ENCODE measurements at regions not wholly inside any gene's neighbourhood (a gene's known extent, or its start where the extent isn't known, plus 50 kb on each side); places are given as distances from the start of the nearest gene placed in this dataset.

DNA sequence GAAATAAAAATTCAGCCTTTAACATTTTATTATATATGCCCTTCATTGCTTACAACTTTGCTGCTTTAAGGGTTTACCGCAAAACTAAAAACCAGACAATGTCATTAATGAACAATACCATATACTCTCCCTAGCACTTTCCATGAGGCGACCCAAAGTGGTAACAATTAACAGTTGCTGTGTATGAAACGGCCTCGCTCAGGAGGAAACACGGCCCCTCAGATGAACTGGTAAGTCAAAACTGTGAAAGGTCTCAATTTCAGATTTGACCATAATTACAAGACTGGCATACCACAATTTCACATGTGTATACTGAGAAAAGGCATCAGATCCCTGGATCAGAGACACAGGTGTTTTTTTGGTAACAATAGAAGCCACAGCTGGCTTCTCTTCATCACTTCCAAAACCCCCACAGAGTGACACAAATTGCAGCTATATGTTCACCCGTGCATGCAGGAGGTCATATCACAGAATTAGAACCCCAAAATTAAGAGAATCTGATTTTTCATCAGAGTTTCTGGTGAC, 611.9 kb upstream of the ADAMTS5 start:
- no peak for DNase-seq (ENCODE audit: low read depth)
- no peak overlapping the region for H3K4me3 ChIP-seq (ENCODE audit: low read depth, low read length)
- no peak for TF ChIP-seq CTCF (IDR thresholded peaks at IDR 0.05; ENCODE audit: insufficient read depth, low read length)

- no peak overlapping the region for H3K4me3 ChIP-seq (ENCODE audit: low read depth, low read length)
- no peak for TF ChIP-seq CTCF (IDR thresholded peaks at IDR 0.05; ENCODE audit: insufficient read depth, low read length)
- peak; percentile 77 for DNase-seq (ENCODE audit: low read depth)
These were observed 605.8 kb upstream of the ADAMTS5 start for GRCh38 chr21:27572696-27573095.

DNA sequence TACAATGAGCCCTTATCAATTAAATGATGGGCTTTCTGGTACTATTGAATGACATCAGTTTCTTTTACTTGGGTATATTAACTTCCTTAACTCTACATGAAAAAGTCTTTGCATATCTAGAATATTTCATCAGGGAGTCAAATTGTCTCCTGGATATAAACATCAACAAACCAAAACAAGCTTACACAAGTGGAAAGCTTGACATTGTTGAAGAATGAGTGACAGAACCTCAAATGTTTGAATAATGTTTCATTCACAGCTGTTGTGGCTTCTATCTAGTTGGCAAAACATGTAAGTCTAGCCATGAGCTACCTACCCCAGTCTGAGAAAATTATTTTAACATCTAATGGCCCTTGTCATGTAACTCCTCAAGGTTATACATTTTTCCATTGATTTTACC, 604.8 kb upstream of the ADAMTS5 start:
- no peak for TF ChIP-seq CTCF (IDR thresholded peaks at IDR 0.05; ENCODE audit: insufficient read depth, low read length)
- DNase-seq (ENCODE audit: low read depth), result no peak
- H3K4me3 ChIP-seq (ENCODE audit: low read depth, low read length), result no peak overlapping the region

- peak; percentile 98 for DNase-seq (ENCODE audit: low read depth)
- H3K4me3 ChIP-seq (ENCODE audit: low read depth, low read length), result no peak overlapping the region
- TF ChIP-seq CTCF (IDR thresholded peaks at IDR 0.05; ENCODE audit: insufficient read depth, low read length), result no peak
These were observed 603.5 kb upstream of the ADAMTS5 start for GRCh38 chr21:27570306-27570868.

DNA sequence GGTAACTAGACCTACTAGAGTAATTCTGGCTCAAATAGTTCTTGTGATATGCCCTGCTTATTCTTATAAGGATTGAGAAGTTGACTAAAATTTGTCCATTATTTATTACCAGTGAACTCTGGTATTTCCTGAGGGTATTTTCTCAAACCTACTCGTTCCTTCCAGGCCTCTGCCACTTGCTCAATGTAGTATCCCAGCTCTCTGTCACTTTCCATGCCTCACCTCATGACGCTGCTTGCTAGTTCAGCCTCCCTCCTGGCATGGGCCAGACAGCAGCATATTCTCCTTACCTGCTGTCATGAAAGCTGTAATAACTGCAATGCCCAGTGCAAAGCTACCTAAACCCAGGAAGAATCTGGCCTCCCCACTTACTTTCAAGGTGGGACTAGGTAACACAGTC, 602.9 kb upstream of the ADAMTS5 start:
- H3K4me3 ChIP-seq (ENCODE audit: low read depth, low read length), result no peak overlapping the region
- DNase-seq (ENCODE audit: low read depth), result no peak
- no peak for TF ChIP-seq CTCF (IDR thresholded peaks at IDR 0.05; ENCODE audit: insufficient read depth, low read length)

- H3K4me3 ChIP-seq (ENCODE audit: low read depth, low read length), result no peak overlapping the region
- TF ChIP-seq CTCF (IDR thresholded peaks at IDR 0.05; ENCODE audit: insufficient read depth, low read length), result no peak
- DNase-seq (ENCODE audit: low read depth), result peak; percentile 34
These were observed 602.2 kb upstream of the ADAMTS5 start for GRCh38 chr21:27569091-27569490.

GRCh38 chr21:27567381-27567780, 600.5 kb upstream of the ADAMTS5 start:
- no peak for TF ChIP-seq CTCF (IDR thresholded peaks at IDR 0.05; ENCODE audit: insufficient read depth, low read length)
- no peak for DNase-seq (ENCODE audit: low read depth)
- H3K4me3 ChIP-seq (ENCODE audit: low read depth, low read length), result no peak overlapping the region
